ENCODE measurements at regions not wholly inside any gene's neighbourhood (a gene's known extent, or its start where the extent isn't known, plus 50 kb on each side); places are given as distances from the start of the nearest gene placed in this dataset.

DNA sequence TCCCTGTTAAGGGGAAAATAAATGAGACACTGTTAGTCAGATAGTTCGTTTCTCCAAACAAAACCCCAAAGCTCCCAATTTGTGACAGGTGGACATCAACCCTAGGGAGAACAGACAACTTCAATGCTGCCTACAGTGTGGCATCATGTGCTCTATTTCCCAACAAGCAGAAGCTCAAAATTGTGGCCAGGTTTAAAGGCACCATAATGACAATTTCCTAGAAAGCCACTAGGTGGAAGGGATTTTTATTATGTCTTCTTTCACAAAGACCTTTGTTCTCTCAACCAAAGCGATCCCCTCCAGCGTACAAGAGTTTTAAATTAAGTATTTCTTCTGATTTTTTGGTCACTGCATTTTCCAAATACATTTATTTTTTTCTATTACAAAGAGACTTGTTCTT lies 88.0 kb upstream of the MBIP start:
- no peak for DNase-seq

- DNase-seq = no peak
These were observed 85.3 kb upstream of the MBIP start for GRCh38 chr14:36405589-36406274.

DNA sequence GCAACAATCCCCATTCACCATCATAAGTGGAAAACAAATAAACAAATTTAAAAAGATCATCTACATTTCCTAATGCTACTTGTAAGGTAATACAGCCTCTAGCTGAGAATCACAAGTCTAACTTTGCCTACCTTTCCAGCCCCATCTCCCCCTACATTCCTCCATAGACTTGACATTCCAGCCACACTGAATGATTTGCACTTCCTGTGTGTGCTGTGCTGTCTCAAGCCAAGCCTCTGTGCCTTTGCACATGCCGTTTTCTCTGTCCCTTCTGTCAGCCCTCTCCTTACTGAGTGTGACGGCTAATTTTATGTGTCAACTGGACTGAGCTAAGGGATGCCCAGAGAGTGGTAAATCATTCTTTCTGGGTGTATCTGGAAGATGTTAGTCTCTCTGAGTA lies 82.4 kb upstream of the MBIP start:
- no peak for DNase-seq

- no peak for DNase-seq
These were observed 78.2 kb upstream of the MBIP start for GRCh38 chr14:36398463-36399291.

- DNase-seq = no peak
These were observed 76.9 kb upstream of the MBIP start for GRCh38 chr14:36397357-36397756.

GRCh38 chr14:36396798-36397197 lies 76.4 kb upstream of the MBIP start:
- no peak for DNase-seq

DNA sequence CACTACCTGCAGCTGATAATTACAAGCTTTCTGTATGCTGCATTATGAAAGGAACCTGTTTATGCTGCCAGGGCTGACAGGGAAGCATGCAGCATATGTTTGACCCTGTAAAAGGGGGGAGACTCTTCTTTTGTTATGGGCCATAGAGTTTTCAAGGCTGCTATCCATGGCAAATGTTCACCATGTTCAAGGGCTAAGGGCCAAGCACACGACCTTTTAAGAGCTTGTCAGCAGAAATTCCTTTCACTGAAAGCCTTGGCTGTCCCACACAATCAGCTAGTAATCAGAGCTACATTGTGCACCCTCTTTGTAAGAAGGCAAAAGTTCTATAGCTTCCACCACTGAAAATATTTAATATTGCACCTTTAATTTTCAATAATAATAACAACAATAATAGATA lies 74.2 kb upstream of the MBIP start:
- DNase-seq = no peak

GRCh38 chr14:36390718-36391117 lies 70.3 kb upstream of the MBIP start:
- no peak for DNase-seq

- DNase-seq = no peak
These were observed 63.5 kb upstream of the MBIP start for GRCh38 chr14:36383767-36384431.

- peak; percentile 17 to 61 (median 44) for DNase-seq
These were observed 53.7 kb upstream of the MBIP start for GRCh38 chr14:36373982-36374673.
